Jurkat, Clone E6-1 (cell line): ENCODE measurements at regions not wholly inside any gene's neighbourhood (a gene's known extent, or its start where the extent isn't known, plus 50 kb on each side); places are given as distances from the start of the nearest gene placed in this dataset.

ENCODE experiments used
- DNase-seq: peaks from one replicate; pipeline ENCODE4 v3.0.0-alpha.2; 2011; ENCODE audit warnings: low read depth, low spot score
- H3K4me3 ChIP-seq: 2 replicates; pipeline ENCODE4 v1.5.1; 2011; ENCODE audit warnings: mild to moderate bottlenecking, low read length, control low read depth, moderate library complexity

GRCh38 chr5:87079219-87079618 is 188.5 kb upstream of the RASA1 start:
- H3K4me3 ChIP-seq, result no peak overlapping the region
- DNase-seq, result peak; percentile 18

DNA sequence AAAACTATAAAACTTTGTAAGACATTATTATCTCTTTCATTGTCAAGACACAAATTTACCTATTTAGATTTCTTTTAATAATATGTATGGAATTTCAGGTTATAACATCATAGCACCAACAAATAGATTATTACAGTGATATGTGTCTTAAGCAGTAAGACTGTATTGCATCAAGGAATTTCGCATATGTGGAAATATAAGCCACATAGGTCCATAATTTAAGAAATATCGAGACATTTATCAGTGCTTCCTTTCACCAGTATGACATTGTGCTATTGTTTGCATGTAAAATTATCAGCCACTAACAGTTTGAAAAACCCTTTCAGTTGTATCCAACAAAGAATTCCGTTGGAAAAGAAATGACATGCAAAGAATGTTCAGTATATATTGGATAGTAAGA is 186.7 kb upstream of the RASA1 start:
- DNase-seq, result no peak
- H3K4me3 ChIP-seq, result no peak overlapping the region; the same call in 1 of the 2 replicates

DNA sequence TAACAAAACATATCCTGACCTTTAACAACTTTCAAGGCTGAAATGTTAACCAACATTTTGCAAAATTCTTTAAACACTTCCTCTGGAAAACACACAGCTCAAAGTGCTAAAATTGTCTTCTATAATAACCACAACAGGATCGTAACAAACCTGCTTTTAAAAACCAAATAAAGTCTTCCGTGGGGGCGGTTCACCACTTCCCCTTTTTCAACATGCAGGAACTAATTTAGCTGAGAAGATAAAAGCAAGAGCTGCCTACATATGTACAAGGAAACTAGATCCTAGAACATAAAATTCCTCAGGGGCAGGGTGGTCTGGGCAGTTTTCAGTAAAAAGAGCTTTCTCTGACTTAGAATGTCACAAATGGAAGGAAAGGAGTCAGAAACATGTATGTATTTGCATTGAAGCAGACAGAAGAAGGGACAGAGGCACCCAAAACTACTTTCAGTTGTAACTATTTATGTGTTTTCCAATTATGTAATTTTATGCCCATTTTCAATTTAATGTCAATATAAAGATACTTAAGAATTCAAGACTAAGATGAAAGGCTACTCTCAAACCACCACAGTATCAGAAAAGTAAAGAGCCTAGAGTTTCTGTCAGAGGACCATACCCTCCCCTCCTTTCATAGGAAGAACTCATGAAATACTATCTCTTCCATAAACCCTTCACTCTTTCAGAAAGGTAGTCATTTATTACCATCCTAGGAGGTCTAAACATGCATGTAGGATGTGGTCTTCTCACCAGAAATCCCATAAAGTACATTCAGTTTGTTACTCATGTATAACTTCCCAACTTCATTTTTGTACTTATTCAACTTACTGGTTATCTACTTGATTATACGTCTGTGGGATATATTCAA is 185.9 kb upstream of the RASA1 start:
- DNase-seq, result peak; percentile 88
- H3K4me3 ChIP-seq, result no peak overlapping the region

DNA sequence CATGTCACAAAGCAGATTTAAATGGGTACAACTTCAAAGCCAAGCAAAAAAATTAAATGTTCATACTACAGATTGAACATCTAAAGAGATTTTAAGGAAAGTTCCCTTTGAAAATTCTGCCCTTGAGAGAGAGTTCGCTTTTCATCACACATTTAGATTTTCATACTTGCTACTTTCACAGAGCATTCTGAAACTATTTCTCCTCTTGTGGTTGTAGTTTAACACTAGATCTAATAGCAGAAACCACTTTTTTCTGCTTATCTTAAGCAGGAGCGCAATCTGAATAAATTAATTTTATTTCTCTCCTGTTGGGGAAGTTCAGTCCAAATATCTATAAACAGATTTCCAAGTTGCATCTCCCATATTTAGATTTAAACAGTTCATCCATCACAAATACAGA is 173.3 kb upstream of the RASA1 start:
- H3K4me3 ChIP-seq, result no peak overlapping the region
- DNase-seq, result no peak

- no peak for DNase-seq
- no peak overlapping the region for H3K4me3 ChIP-seq
Measured at GRCh38 chr5:87094833-87095232, 172.8 kb upstream of the RASA1 start.

- H3K4me3 ChIP-seq, result no peak overlapping the region
Measured at GRCh38 chr5:87095787-87096186, 171.9 kb upstream of the RASA1 start.

GRCh38 chr5:87097664-87098063 is 170.0 kb upstream of the RASA1 start:
- H3K4me3 ChIP-seq, result no peak overlapping the region
- DNase-seq, result no peak

More at GRCh38 chr5:87095787-87096186, 171.9 kb upstream of the RASA1 start:
- DNase-seq, result no peak

DNA sequence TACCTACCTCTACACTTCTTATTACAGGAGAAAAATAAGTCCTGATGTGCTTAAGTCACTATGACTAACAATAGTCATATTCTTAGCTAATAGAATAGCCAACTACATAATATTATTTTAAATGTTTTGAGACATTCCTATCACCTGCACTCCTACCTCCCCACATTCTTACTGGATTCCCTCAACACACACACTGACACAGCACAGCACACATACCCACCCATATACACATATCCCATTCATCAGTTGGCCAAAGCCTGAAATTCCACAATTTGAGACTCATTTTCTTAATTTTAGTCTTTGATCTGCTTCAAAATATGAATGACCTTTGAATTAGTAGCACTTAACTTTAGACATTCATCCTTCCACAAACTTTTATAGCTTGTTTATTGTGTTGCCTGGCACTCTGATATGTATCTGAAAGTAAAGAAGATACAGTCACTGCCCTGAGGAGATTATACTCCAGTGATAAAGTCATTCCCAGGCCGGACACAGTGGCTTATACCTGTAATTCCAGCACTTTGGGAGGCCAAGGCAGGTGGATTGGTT is 168.3 kb upstream of the RASA1 start:
- DNase-seq, result no peak

GRCh38 chr5:87099968-87100367 is 167.7 kb upstream of the RASA1 start:
- DNase-seq, result no peak
- H3K4me3 ChIP-seq, result no peak overlapping the region

More for the DNA sequence above, 168.3 kb upstream of the RASA1 start:
- no peak overlapping the region for H3K4me3 ChIP-seq

GRCh38 chr5:87101321-87101720 is 166.4 kb upstream of the RASA1 start:
- no peak overlapping the region for H3K4me3 ChIP-seq
- DNase-seq, result no peak

- DNase-seq, result no peak
- no peak overlapping the region for H3K4me3 ChIP-seq
Measured at GRCh38 chr5:87102841-87103240, 164.8 kb upstream of the RASA1 start.

DNA sequence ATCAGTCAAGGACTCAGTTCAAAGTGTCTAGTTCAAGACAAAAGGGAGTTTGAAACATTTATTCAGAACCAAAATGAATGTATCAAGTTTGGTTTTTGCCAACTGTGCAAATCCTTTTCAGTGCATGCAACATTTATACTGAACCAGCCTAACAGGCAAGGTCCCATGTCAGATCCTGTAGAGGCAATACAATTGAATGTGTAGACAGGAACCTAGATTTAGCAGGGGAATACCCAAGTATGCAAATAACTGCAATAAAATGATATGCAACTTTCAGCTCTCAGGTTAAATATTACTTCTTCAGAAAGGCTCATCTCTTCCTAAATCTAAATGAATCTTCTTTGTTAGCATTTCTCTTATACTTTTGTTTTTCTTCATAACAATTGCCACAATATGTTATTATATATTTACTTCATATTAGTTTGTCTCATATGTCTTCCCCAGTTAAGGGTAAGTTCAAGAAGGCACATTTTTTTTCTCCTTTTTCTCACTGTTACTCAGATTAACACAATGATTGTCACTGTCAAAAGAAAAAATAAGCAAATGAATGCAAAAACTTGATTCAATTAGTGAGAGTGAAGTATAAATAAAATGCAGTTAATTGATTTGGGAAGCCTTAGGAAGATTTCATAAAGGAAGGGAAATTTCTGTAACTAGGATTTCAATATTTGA is 163.9 kb upstream of the RASA1 start:
- H3K4me3 ChIP-seq, result no peak overlapping the region
- DNase-seq, result no peak

DNA sequence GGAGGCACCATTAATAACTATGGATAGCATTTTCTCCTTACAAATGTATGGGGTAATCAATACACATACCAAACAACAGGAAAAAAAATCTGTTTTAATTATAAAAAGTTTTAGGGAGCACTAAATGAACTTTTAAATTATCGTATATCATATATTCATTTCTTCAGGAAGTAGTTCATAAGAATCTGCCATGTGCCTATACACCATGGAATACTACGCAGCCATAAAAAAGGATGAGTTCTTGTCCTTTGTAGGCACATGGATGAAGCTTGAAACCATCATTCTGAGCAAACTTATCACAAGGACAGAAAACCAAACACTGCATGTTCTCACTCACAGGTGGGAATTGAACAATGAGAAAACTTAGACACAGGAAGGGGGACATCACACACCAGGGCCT is 162.1 kb upstream of the RASA1 start:
- no peak overlapping the region for H3K4me3 ChIP-seq
- DNase-seq, result no peak

- DNase-seq, result no peak
- no peak overlapping the region for H3K4me3 ChIP-seq
Measured at GRCh38 chr5:87109746-87110145, 157.9 kb upstream of the RASA1 start.

GRCh38 chr5:87110721-87111120 is 157.0 kb upstream of the RASA1 start:
- H3K4me3 ChIP-seq, result no peak overlapping the region

DNA sequence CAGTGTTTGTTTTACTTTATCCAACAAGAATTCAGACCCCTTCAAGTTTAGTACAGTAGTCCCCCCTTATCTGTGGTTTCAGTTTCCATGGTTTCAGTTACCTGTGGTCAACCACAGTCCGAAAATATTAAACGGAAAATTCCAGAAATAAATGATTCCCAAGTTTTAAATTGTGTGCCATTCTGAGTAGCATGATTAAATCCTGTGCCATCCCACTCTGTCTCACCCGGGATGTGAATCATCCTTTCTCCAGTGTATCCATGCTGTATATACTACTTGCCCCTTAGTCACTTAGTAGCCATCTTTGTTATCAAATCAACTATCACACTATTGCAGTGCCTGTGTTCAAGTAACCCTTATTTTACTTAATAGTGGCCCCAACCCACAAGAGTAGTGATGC is 153.8 kb upstream of the RASA1 start:
- no peak for DNase-seq
- H3K4me3 ChIP-seq, result no peak overlapping the region

More at GRCh38 chr5:87110721-87111120, 157.0 kb upstream of the RASA1 start:
- no peak for DNase-seq

GRCh38 chr5:87114631-87115030 is 153.1 kb upstream of the RASA1 start:
- H3K4me3 ChIP-seq, result no peak overlapping the region

GRCh38 chr5:87115839-87116364 is 151.8 kb upstream of the RASA1 start:
- peak; percentile 16 for DNase-seq
- H3K4me3 ChIP-seq, result no peak overlapping the region

More at GRCh38 chr5:87114631-87115030, 153.1 kb upstream of the RASA1 start:
- no peak for DNase-seq

DNA sequence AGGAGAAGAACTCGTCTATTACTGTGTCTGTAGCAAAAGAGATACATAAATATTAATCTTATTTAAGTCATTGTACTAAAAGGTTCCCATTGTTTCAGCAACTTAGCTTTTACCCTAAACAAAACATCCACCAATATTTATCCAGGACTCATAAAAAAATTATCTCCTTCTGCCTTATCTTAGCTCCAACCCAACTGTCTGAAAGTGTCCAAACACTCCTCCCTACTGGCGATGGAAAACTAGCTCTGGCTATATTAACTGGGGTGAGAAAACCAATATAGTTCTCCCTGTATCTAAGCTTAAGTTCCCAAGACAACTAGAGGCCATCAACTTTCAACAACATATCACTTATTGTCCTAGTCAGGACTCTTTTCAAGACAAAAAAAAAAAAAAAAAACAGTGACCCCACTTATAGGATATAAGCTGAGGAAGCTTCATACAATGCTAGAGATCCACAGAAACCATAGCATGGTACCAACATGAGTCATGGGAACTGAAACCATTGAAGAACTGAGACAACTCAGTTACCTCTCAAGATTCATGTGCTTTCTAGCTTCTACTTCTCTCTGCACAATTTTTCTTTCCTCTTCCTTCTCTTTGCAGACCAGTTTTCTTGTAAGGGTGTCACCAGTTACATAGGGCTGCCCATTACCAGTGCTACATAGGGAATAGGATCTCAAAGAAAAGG is 150.7 kb upstream of the RASA1 start:
- H3K4me3 ChIP-seq, result no peak overlapping the region
- no peak for DNase-seq
